ENCODE measurements at regions not wholly inside any gene's neighbourhood (a gene's known extent, or its start where the extent isn't known, plus 50 kb on each side); places are given as distances from the start of the nearest gene placed in this dataset.

- TF ChIP-seq, protein P1, sequence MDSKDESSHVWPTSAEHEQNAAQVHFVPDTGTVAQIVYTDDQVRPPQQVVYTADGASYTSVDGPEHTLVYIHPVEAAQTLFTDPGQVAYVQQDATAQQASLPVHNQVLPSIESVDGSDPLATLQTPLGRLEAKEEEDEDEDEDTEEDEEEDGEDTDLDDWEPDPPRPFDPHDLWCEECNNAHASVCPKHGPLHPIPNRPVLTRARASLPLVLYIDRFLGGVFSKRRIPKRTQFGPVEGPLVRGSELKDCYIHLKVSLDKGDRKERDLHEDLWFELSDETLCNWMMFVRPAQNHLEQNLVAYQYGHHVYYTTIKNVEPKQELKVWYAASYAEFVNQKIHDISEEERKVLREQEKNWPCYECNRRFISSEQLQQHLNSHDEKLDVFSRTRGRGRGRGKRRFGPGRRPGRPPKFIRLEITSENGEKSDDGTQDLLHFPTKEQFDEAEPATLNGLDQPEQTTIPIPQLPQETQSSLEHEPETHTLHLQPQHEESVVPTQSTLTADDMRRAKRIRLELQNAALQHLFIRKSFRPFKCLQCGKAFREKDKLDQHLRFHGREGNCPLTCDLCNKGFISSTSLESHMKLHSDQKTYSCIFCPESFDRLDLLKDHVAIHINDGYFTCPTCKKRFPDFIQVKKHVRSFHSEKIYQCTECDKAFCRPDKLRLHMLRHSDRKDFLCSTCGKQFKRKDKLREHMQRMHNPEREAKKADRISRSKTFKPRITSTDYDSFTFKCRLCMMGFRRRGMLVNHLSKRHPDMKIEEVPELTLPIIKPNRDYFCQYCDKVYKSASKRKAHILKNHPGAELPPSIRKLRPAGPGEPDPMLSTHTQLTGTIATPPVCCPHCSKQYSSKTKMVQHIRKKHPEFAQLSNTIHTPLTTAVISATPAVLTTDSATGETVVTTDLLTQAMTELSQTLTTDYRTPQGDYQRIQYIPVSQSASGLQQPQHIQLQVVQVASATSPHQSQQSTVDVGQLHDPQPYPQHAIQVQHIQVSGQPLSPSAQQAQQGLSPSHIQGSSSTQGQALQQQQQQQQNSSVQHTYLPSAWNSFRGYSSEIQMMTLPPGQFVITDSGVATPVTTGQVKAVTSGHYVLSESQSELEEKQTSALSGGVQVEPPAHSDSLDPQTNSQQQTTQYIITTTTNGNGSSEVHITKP (tag by site-specific recombination; IDR thresholded peaks at IDR 0.05) = peak; percentile 64
- TF ChIP-seq ZNF19 (tag by site-specific recombination; IDR thresholded peaks at IDR 0.05; ENCODE audit: low read depth) = no peak
- no peak for TF ChIP-seq ZSCAN30 (tag by site-specific recombination; IDR thresholded peaks at IDR 0.05)
- no peak for TF ChIP-seq ZNF23 (tag by site-specific recombination; IDR thresholded peaks at IDR 0.05; ENCODE audit: borderline replicate concordance)
- 0 out of 2 replicates have a peak, but pooled peaks have one; percentile 11 for TF ChIP-seq ZXDB (tag by site-specific recombination; IDR thresholded peaks at IDR 0.05)
- TF ChIP-seq ZFP41 (tag by site-specific recombination; IDR thresholded peaks at IDR 0.05; ENCODE audit: borderline replicate concordance) = no peak
- TF ChIP-seq ZNF266 (tag by site-specific recombination; IDR thresholded peaks at IDR 0.05; ENCODE audit: low read depth) = no peak
- TF ChIP-seq ZNF600 (tag by site-specific recombination; IDR thresholded peaks at IDR 0.05) = no peak
- no peak for TF ChIP-seq ZNF311 (tag by site-specific recombination; IDR thresholded peaks at IDR 0.05; ENCODE audit: borderline replicate concordance)
- TF ChIP-seq ZNF10 (tag by site-specific recombination; IDR thresholded peaks at IDR 0.05) = no peak
- TF ChIP-seq SETDB1 (IDR thresholded peaks at IDR 0.05; ENCODE audit: insufficient read length, low read length) = no peak
- no peak for TF ChIP-seq ZNF585B (tag by site-specific recombination; IDR thresholded peaks at IDR 0.05)
- no peak for TF ChIP-seq GLI2 (tag by site-specific recombination; IDR thresholded peaks at IDR 0.05; ENCODE audit: borderline replicate concordance, low read depth)
- TF ChIP-seq, protein P2, sequence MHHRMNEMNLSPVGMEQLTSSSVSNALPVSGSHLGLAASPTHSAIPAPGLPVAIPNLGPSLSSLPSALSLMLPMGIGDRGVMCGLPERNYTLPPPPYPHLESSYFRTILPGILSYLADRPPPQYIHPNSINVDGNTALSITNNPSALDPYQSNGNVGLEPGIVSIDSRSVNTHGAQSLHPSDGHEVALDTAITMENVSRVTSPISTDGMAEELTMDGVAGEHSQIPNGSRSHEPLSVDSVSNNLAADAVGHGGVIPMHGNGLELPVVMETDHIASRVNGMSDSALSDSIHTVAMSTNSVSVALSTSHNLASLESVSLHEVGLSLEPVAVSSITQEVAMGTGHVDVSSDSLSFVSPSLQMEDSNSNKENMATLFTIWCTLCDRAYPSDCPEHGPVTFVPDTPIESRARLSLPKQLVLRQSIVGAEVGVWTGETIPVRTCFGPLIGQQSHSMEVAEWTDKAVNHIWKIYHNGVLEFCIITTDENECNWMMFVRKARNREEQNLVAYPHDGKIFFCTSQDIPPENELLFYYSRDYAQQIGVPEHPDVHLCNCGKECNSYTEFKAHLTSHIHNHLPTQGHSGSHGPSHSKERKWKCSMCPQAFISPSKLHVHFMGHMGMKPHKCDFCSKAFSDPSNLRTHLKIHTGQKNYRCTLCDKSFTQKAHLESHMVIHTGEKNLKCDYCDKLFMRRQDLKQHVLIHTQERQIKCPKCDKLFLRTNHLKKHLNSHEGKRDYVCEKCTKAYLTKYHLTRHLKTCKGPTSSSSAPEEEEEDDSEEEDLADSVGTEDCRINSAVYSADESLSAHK (tag by site-specific recombination; IDR thresholded peaks at IDR 0.05) = no peak
- TF ChIP-seq ZNF404 (tag by site-specific recombination; IDR thresholded peaks at IDR 0.05) = no peak
- no peak for TF ChIP-seq ZNF658 (tag by site-specific recombination; IDR thresholded peaks at IDR 0.05)
- no peak for TF ChIP-seq ZNF133 (tag by site-specific recombination; IDR thresholded peaks at IDR 0.05)
These were observed 119.6 kb upstream of the MTHFD1L start (continued) for GRCh38 chr6:150745896-150746295.

DNA sequence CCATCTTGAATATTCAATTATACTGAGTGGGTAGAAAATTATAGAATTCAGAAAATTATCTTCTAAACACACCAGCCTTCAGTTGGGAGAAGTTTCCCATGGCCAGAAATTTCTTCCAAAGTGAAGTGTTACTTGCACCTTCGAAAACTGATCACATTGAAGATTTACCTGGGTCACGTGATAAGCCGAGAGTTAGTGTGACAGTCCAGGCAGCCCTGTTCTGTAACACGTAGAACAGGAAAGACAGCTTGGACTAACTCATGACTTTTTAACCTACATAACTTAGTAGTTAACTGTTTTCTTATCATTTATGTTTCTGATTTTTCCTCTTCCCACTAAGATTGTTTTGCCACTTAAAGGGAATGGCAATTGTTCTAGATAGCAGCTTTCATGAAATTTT, 118.3 kb upstream of the MTHFD1L start:
- Histone ChIP-seq H3K36me3 (ENCODE audit: control insufficient read depth in 2 of 2, insufficient read depth in 1 of 2, low read length in 2 of 2) (no peaks in the 10 kb centered on the region), H3K4me3 (ENCODE audit: low read depth, low read length) (no peak overlapping the region), H3K9me3 (ENCODE audit: control insufficient read depth, insufficient read depth, low read depth, low read length) (no peaks in the 10 kb centered on the region), H3K4me1 (ENCODE audit: control insufficient read depth, insufficient read depth, low read length) (peaks cover 8% of the 10 kb centered on the region; the same call in 1 of the 2 replicates), H3K27ac (ENCODE audit: extremely low read depth, low read depth, low read length) (no peak overlapping the region)
- TF ChIP-seq ZSCAN23 (tag by site-specific recombination; IDR thresholded peaks at IDR 0.05) = no peak
- TF ChIP-seq, protein P3, sequence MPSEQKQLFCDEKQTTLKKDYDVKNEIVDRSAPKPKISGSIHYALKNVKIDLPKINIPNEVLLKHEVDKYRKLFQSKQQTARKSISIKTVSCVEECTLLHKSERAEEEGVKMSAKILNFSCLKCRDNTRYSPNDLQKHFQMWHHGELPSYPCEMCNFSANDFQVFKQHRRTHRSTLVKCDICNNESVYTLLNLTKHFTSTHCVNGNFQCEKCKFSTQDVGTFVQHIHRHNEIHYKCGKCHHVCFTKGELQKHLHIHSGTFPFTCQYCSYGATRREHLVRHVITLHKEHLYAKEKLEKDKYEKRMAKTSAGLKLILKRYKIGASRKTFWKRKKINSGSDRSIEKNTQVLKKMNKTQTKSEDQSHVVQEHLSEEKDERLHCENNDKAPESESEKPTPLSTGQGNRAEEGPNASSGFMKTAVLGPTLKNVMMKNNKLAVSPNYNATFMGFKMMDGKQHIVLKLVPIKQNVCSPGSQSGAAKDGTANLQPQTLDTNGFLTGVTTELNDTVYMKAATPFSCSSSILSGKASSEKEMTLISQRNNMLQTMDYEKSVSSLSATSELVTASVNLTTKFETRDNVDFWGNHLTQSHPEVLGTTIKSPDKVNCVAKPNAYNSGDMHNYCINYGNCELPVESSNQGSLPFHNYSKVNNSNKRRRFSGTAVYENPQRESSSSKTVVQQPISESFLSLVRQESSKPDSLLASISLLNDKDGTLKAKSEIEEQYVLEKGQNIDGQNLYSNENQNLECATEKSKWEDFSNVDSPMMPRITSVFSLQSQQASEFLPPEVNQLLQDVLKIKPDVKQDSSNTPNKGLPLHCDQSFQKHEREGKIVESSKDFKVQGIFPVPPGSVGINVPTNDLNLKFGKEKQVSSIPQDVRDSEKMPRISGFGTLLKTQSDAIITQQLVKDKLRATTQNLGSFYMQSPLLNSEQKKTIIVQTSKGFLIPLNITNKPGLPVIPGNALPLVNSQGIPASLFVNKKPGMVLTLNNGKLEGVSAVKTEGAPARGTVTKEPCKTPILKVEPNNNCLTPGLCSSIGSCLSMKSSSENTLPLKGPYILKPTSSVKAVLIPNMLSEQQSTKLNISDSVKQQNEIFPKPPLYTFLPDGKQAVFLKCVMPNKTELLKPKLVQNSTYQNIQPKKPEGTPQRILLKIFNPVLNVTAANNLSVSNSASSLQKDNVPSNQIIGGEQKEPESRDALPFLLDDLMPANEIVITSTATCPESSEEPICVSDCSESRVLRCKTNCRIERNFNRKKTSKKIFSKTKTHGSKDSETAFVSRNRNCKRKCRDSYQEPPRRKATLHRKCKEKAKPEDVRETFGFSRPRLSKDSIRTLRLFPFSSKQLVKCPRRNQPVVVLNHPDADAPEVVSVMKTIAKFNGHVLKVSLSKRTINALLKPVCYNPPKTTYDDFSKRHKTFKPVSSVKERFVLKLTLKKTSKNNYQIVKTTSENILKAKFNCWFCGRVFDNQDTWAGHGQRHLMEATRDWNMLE (tag by site-specific recombination; conservative IDR thresholded peaks at IDR 0.05; ENCODE audit: low read depth) = no peak
- no peak for TF ChIP-seq HOXC10 (CRISPR knock-in tag; IDR thresholded peaks at IDR 0.05)
- TF ChIP-seq ZNF184 (tag by site-specific recombination; IDR thresholded peaks at IDR 0.05) = no peak
- no peak for TF ChIP-seq ZNF623 (tag by site-specific recombination; IDR thresholded peaks at IDR 0.05)
- TF ChIP-seq ZNF302 (tag by site-specific recombination; IDR thresholded peaks at IDR 0.05; ENCODE audit: low read depth) = no peak
- no peak for TF ChIP-seq ZNF114 (tag by site-specific recombination; IDR thresholded peaks at IDR 0.05)
- no peak for TF ChIP-seq ZFP3 (tag by site-specific recombination; IDR thresholded peaks at IDR 0.05; ENCODE audit: low read depth)
- no peak for TF ChIP-seq TRIM28 (IDR thresholded peaks at IDR 0.05; ENCODE audit: borderline replicate concordance, low read length)
- POLR2A ChIA-PET = interaction anchor here (0.5 kb wide), 1 partner anchor 116 kb away, joined by 3 read pairs; no protein-coding TSS in a partner anchor
- CTCF ChIA-PET = interaction anchor here (0.8 kb wide), 1 partner anchor 71 kb away, joined by 3 read pairs; no protein-coding TSS in a partner anchor
